SIG-M5 treated with dmso at 0.1 percent for 504 hours (cell line): ENCODE measurements at regions not wholly inside any gene's neighbourhood (a gene's known extent, or its start where the extent isn't known, plus 50 kb on each side); places are given as distances from the start of the nearest gene placed in this dataset.
"Not testable (repeated sequence)": the region's sequence is repeated elsewhere in the genome, so short reads cannot be mapped to it uniquely, and the experiment has no call there.

Experiments
- DNase-seq: peaks from one replicate; lab custom pipeline; 2025; ENCODE audit not compliant: unreplicated experiment; lab: John Stamatoyannopoulos, UW

- no peak for DNase-seq
These were observed 539.6 kb downstream of the SATB2 start for GRCh38 chr2:198917926-198918720.

GRCh38 chr2:198917275-198917674 is 540.5 kb downstream of the SATB2 start:
- no peak for DNase-seq

GRCh38 chr2:198916548-198917080 is 541.1 kb downstream of the SATB2 start:
- no peak for DNase-seq

GRCh38 chr2:198913394-198914152 is 544.2 kb downstream of the SATB2 start:
- DNase-seq: peak; percentile 95

GRCh38 chr2:198909525-198910267 is 548.0 kb downstream of the SATB2 start:
- no peak for DNase-seq

- DNase-seq: peak; percentile 73
These were observed 551.7 kb downstream of the SATB2 start for GRCh38 chr2:198905881-198906612.

- DNase-seq: no peak
These were observed 555.8 kb downstream of the SATB2 start for GRCh38 chr2:198901894-198902293.

GRCh38 chr2:198900141-198900540 is 557.6 kb downstream of the SATB2 start:
- no peak for DNase-seq

GRCh38 chr2:198890490-198890889 is 567.2 kb downstream of the SATB2 start:
- DNase-seq: peak; percentile 52

- DNase-seq: no peak
These were observed 574.1 kb downstream of the SATB2 start for GRCh38 chr2:198883604-198884003.

- DNase-seq: no peak
These were observed 576.8 kb downstream of the SATB2 start for GRCh38 chr2:198880986-198881385.

GRCh38 chr2:198880421-198880820 is 577.3 kb downstream of the SATB2 start:
- no peak for DNase-seq

GRCh38 chr2:198874472-198874858 is 583.3 kb downstream of the SATB2 start:
- DNase-seq: no peak

GRCh38 chr2:198873503-198874471 is 584.0 kb downstream of the SATB2 start:
- no peak for DNase-seq

- no peak for DNase-seq
These were observed 594.1 kb downstream of the SATB2 start for GRCh38 chr2:198863655-198864054.

GRCh38 chr2:198861080-198861479 is 596.7 kb downstream of the SATB2 start:
- no peak for DNase-seq

GRCh38 chr2:198857246-198857645 is 600.5 kb downstream of the SATB2 start:
- peak; percentile 82 for DNase-seq

- DNase-seq: not testable (repeated sequence)
These were observed 602.0 kb downstream of the SATB2 start for GRCh38 chr2:198855746-198856145.

- DNase-seq: peak; percentile 8
These were observed 605.5 kb downstream of the SATB2 start for GRCh38 chr2:198852248-198852647.
